ENCODE measurements at regions not wholly inside any gene's neighbourhood (a gene's known extent, or its start where the extent isn't known, plus 50 kb on each side); places are given as distances from the start of the nearest gene placed in this dataset.

DNA sequence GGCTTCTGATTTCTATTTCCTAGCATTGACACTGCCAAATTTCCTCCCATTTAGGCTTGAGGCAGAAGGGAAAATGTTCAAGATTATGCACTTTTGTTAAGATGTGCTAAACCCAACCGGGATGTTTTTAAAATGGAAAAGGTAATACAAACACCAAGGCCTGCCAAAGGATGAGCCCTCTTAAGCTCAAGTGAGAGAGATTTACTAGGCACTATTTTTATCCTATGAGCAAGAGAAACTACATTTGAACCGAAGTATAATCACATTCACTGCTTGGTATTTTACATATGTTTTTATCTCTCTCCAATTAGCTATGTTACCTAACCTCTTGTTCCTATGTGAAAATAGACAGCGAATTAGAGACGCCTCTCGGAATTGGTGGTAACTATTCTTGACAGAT, 295.8 kb downstream of the GABRB3 start:
- TF ChIP-seq, protein P1, sequence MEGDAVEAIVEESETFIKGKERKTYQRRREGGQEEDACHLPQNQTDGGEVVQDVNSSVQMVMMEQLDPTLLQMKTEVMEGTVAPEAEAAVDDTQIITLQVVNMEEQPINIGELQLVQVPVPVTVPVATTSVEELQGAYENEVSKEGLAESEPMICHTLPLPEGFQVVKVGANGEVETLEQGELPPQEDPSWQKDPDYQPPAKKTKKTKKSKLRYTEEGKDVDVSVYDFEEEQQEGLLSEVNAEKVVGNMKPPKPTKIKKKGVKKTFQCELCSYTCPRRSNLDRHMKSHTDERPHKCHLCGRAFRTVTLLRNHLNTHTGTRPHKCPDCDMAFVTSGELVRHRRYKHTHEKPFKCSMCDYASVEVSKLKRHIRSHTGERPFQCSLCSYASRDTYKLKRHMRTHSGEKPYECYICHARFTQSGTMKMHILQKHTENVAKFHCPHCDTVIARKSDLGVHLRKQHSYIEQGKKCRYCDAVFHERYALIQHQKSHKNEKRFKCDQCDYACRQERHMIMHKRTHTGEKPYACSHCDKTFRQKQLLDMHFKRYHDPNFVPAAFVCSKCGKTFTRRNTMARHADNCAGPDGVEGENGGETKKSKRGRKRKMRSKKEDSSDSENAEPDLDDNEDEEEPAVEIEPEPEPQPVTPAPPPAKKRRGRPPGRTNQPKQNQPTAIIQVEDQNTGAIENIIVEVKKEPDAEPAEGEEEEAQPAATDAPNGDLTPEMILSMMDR (conservative IDR thresholded peaks at IDR 0.05), result no peak
- DNase-seq (ENCODE audit: low read depth, low spot score), result no peak
- H3K4me1 Mint-ChIP-seq, result no peaks in the 10 kb centered on the region
- H3K27ac Mint-ChIP-seq (ENCODE audit: unreplicated experiment), result no peak overlapping the region
- H3K36me3 Mint-ChIP-seq (ENCODE audit: low read depth), result no peaks in the 10 kb centered on the region
- peaks cover 8% of the 10 kb centered on the region for H3K9me3 Mint-ChIP-seq
- no peaks in the 10 kb centered on the region for H3K27me3 Mint-ChIP-seq (ENCODE audit: low read depth)
- no peak overlapping the region for H3K4me3 Mint-ChIP-seq

DNA sequence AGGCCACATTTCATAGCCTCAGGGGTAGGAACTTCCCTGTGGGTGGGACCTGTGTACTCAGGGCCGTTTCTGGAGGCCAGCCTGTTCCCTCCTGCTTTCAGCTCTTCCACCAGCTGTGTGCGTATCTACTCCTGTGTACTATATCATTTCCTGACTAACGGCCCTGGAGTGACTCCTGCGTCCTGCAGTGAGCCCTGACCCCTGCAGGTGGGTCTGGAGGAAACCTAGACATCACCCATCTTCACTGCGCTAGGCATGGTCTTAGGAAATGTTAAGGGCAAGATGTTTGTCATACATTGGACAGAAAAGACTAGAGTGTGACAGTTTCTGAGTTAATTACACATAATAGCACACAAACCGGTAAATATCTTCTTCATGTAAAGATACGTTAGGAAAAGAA, 297.3 kb downstream of the GABRB3 start:
- Mint-ChIP-seq H3K9me3 (peaks cover 8% of the 10 kb centered on the region), H3K4me3 (no peak overlapping the region), H3K36me3 (ENCODE audit: low read depth) (no peaks in the 10 kb centered on the region), H3K27me3 (ENCODE audit: low read depth) (no peaks in the 10 kb centered on the region), H3K4me1 (no peaks in the 10 kb centered on the region), H3K27ac (ENCODE audit: unreplicated experiment) (no peak overlapping the region)
- TF ChIP-seq, protein P1 (conservative IDR thresholded peaks at IDR 0.05), result no peak
- DNase-seq (ENCODE audit: low read depth, low spot score), result no peak

DNA sequence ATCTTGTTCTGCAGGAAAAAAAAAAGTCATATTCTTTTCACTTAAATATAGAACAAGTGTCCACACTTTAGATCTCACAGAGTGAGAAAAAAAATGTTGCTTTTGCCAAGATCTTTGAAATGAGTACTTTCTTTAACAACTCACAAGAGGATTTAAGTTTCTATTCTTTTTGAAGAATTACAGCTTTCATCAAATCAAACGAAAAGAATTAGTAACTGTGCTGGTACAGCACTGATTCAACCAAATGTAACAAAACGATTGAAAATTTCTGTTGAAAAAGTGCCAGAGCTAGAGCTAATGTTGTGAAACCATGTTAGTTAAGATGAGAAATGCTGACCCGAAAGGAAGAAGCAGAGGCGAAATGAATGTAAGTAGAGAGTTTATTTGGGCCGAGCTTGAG, 300.2 kb downstream of the GABRB3 start:
- no peaks in the 10 kb centered on the region for H3K27me3 Mint-ChIP-seq (ENCODE audit: low read depth)
- DNase-seq (ENCODE audit: low read depth, low spot score), result no peak
- TF ChIP-seq, protein P1 (conservative IDR thresholded peaks at IDR 0.05), result no peak
- no peak overlapping the region for H3K27ac Mint-ChIP-seq (ENCODE audit: unreplicated experiment)
- H3K4me1 Mint-ChIP-seq, result no peaks in the 10 kb centered on the region
- H3K4me3 Mint-ChIP-seq, result no peak overlapping the region
- H3K9me3 Mint-ChIP-seq, result peaks cover 8% of the 10 kb centered on the region
- H3K36me3 Mint-ChIP-seq (ENCODE audit: low read depth), result no peaks in the 10 kb centered on the region

DNA sequence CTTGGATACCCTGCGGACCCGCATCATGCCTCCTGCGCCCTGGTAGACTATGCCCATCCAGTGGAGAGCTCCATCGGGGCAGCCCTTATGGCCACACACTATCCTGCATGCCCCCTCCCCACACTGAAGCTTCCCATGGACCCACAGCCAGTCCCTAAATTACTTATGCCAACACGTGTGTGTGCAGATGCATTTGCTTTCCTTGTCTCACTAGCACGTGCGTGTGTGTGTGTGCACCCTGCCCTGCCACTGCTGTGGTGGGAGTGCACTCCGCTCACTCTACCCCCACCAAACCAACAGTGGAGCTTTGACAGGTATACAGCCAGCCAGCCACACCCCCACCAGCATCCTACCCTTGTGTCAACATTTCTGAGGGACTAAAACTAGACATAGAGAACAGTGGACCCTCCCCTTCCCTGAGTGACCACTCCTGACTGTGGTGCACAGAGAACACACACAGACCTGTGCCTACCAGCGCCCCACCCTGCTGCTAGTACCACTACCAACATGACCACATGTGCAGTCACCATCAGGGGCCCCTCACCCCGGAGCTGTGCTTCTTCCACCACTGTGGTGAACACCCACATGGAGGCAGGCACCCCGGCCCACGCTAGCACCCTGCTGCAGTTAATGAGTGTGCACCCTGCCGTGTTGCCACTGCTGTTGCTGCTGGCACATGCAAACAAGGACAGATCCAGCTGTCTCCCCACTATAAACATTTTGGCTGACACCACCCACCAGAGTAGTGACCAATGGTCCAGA, 310.8 kb downstream of the GABRB3 start:
- no peaks in the 10 kb centered on the region for H3K36me3 Mint-ChIP-seq (ENCODE audit: low read depth)
- DNase-seq (ENCODE audit: low read depth, low spot score), result no peak
- TF ChIP-seq, protein P1 (conservative IDR thresholded peaks at IDR 0.05), result no peak
- H3K9me3 Mint-ChIP-seq, result peaks cover 11% of the 10 kb centered on the region
- peaks cover 2% of the 10 kb centered on the region for H3K27me3 Mint-ChIP-seq (ENCODE audit: low read depth)
- no peaks in the 10 kb centered on the region for H3K4me1 Mint-ChIP-seq
- H3K4me3 Mint-ChIP-seq, result no peak overlapping the region
- H3K27ac Mint-ChIP-seq (ENCODE audit: unreplicated experiment), result no peak overlapping the region

DNA sequence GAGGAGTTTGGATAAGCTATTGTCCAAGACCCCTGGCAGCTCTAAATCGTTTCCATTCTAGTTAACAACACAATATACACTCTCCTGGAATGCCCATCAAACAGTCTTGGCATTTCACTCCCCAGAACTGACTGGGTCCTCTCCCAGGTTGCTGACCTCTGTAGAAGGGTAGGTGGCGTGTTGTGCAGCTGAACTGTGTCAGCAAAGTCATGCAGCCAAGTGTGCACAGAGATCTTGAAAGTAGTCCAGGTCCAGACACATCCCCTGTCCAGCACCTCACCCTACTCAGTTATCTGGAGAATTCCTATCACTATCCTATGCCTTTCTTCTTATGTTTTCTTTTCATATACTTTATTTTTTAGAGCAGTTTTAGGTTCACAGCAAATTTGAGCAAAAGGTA, 312.7 kb downstream of the GABRB3 start:
- no peak overlapping the region for H3K4me3 Mint-ChIP-seq

More for the DNA sequence above, 312.7 kb downstream of the GABRB3 start:
- DNase-seq (ENCODE audit: low read depth, low spot score), result no peak
- Mint-ChIP-seq H3K9me3 (peaks cover 11% of the 10 kb centered on the region), H3K36me3 (ENCODE audit: low read depth) (no peaks in the 10 kb centered on the region), H3K4me1 (no peaks in the 10 kb centered on the region), H3K27me3 (ENCODE audit: low read depth) (peaks cover 2% of the 10 kb centered on the region), H3K27ac (ENCODE audit: unreplicated experiment) (no peak overlapping the region)
- TF ChIP-seq, protein P1 (conservative IDR thresholded peaks at IDR 0.05), result no peak
